Renal cortical epithelial cell (primary cell): ENCODE measurements at regions not wholly inside any gene's neighbourhood (a gene's known extent, or its start where the extent isn't known, plus 50 kb on each side); places are given as distances from the start of the nearest gene placed in this dataset.

ENCODE experiments used
- DNase-seq: peaks from one replicate; pipeline ENCODE4 v3.0.0-alpha.2; 2011; ENCODE audit warnings: low read depth

- peak; percentile 25 for DNase-seq
Observed at GRCh38 chr13:80463673-80464352, 122.9 kb upstream of the SPRY2 start.

DNA sequence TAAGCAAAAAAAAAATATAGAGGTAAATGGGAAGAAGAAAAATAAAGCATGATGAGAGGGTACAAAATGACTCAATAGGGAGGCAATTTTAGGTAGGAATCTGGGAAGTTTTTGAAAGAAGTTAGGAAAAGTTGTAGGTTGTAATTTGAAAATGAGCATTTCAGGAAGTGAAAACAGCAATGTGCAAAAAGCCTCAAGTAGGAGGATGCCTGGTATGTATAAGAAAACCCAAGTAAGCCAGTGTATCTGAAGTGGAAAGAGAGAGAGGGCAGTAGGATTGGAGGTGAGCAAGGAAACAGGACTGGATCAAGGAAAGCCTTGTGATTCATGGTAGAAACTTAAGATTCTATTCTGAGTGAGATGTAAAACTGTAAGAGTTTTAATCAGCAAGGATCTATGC, 121.6 kb upstream of the SPRY2 start:
- no peak for DNase-seq

DNA sequence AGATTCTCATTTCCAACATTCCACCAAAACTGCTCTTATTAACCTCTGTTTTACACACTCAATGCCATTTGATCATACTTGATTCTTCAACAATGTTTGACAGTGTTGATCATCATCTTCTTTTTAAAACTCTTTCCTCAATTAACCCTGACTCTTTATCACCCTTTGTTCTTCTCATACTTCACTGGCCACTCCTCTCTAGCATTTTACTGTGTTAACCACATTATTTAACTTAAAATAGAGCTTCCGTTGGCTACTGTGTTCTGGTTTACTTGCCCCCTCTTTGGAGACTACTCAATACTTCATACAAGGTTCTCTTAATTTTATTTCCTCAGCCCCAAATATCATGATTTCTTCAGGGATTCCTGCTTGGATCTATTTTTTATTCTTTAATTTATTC, 121.1 kb upstream of the SPRY2 start:
- no peak for DNase-seq

DNA sequence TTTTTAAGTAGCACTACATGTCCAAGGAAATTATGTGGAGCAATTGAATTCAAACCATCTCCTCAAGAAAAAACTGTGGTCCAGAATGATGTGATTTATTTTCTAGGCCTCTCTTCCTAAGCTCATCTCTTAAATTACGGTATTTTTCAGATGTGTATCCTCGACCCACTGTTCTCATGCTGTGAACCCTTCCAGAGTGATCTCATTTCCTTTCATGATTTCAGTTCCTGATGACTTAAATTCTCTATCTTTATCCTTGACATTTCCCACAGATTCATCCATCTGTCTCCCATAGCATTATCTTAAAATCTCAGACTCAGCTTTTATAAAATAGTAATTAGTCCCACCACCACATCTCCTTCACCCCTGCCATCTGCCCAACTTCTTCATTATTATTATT, 117.6 kb upstream of the SPRY2 start:
- DNase-seq, result no peak

DNA sequence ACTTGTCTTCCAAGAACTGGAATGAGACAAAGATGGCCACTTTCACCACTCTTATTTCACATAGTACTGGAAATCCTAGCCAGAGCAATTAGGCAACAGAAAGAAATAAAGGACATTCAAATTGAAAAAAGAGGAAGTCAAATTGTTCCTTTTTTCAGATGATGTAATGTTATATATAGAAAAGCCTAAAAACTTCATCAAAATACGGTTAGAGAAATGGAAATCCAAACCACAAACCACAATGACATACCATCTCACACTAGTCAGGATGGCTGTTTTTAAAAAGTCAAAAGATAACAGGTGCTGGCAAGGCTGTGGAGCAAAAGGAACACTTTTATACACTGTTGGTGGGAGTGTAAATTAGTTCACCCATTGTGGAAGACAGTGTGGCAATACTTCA, 113.3 kb upstream of the SPRY2 start:
- DNase-seq, result peak; percentile 22

GRCh38 chr13:80452279-80452678, 111.4 kb upstream of the SPRY2 start:
- DNase-seq, result no peak

- DNase-seq, result no peak
Observed at GRCh38 chr13:80451641-80452040, 110.7 kb upstream of the SPRY2 start.

DNA sequence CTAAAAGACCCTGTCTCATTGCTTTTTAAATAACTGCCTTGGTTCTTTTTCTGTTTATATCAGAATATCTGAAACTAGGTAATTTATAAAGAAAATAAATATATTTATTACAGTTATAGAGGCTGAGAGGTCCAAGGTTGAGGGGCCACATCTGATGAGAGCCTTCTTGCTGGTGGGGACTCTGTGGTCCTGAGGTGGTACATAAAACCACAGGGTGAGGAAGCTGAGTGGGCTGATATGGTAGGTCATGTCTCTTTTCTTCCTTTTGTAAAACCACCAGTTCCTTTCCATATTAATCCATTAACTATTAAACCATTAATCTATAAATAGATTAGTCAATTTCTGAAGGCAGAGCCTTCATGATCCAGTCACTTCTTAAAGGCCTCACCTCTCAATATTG, 109.5 kb upstream of the SPRY2 start:
- no peak for DNase-seq

DNA sequence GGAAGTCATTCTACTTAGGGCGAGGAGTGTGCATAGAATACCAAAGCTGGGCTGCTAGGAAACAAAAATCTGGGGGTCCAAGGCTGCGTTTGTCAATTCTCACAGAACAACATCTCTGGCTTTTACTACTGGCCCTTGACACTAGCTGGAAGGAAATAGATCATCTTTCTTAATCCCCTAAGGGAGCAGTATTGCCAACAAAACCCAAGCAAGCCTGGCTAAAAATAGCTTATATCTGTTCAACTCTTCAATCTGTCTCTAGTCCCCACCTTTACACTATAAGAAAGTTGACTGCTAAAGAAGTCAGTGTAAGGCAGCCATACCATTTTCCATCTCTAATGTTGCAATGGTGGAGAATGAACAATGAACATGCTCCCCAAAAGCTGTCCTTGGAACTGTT, 107.8 kb upstream of the SPRY2 start:
- no peak for DNase-seq

DNA sequence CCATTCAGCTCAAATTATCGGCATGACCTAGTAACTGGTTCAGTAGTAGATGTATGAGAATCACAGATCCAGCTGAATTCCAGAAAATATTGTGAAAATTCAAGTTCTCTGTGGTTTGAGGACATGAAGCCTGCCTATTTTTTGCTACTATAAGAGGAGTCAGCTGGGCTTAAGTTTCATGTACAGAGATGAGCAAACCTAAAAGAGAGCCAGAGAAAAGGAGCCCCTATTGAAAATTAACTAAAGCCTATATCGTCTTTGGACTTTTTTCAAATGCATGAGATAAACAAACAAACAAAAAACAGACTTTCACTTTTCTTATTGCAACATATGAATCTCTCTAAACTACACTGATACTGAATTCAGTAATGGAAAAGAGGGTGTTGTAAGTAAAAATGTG, 106.8 kb upstream of the SPRY2 start:
- DNase-seq, result no peak

DNA sequence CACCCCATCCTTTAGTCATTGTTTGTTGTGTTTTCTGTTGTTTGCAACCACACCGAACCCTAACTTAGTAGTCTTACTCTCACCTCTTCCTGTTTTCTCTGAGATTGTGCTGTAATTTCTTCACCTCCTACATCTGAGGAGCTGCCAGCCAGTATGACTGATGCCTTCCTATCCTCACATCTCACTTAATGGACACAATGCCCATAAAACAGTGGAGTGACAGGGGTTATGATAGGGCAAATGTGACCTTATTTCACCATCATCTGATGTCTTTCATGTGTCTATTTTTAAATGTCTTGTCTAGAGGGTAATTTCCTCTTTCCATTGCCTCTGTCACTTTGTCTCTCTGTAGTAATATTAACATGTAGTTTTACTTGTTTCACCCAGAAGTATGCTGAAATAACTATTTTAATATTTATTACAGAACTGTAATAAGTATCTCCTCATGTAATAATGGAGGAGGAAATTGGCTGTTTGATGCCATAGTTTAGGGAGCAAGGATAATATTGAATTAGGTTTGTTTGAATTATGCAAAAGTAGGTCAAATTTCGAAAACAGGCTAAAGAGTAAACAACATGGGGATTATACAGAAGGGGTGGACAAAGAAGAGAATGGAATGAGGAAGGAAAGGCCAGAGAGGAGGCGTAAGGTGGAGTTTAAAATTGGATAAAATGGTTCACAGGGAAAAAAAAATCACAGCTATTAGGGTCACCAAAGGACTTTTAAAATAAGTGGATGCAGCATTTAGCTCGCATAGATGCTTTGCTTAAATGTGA, 103.5 kb upstream of the SPRY2 start:
- no peak for DNase-seq

DNA sequence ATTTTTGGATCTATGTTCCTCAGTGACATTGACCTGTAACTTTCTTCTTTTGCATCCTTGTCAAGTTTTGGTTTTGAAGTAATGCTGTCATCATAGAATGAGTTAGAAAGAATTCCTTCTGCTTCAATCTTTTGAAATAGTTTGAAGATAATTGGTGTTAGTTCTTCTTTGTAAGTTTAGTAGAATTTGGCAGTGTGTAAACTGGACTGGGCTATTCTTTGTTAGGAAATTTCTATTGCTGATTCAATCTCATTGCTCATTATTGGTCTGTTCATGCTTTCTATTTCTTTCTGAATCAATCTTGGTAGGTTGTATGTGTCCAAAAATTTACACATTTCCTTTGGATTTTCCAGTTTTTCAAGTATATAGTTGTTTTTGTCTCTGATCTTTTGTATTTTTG, 101.7 kb upstream of the SPRY2 start:
- no peak for DNase-seq

GRCh38 chr13:80441968-80442367, 101.0 kb upstream of the SPRY2 start:
- no peak for DNase-seq

GRCh38 chr13:80438521-80438920, 97.6 kb upstream of the SPRY2 start:
- DNase-seq, result no peak

DNA sequence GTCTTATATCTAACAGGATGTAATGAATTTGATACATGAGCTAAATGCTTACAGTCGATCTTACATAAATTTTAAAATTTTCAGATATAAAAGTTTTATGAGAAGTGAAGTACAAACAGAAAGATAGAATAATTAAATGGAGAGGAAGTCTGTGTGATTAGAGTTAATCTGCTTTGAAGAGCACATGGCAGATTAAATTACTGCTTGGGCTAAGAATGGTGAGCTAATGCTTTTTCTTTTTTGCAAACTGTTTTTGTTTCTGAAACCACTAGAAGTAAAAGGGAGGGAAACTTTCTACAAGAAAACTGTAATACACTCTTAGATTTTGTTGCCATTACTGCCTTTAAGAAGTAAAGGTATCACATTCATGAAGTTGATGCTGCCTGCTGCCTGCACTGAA, 96.3 kb upstream of the SPRY2 start:
- DNase-seq, result no peak

DNA sequence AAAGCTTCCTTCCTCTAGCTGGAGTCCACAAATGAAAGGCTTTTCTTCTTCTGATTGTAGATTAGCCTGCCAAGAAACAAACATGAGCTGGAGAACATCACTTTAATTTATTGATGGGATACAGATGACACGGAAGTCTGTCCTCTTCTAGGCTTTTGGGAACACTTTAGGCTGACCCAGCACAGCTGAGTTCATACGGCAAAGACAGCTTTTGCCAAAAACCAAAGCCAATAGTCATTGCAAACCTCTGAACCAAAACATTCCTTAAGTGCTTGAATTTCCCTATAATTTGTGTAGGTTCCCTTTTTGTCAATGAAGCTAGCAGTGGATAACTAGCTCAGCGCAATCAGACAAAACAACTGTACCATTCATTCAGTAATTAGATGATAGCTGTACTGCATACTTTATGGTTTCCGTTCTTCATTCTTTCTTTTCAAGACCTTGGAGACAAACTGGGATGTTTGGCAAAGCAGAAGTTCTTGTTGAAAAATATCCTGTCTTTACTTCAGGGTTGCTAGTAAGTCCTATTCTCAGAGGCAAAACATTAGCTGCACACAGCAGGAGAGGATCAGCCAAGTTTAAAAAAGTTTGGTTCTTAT, 95.7 kb upstream of the SPRY2 start:
- DNase-seq, result no peak

DNA sequence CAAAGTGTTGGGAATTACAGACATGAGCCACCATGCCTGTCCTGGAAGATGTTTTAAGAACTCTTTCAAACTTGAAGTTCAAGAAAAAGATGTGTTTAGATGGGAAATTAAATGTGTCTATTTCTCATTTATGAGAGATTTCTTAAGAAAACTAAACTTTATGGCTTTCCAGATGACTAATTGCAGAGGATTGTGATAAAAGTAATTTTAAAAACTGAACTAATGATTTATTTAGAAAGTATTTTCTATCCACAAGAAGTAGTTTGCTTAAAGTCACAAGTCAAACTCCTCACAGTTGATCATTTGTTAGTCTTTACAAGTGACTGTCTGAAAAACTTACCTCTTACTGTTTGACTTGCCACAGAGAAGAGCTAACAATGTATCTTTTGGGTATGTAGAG, 89.6 kb upstream of the SPRY2 start:
- peak; percentile 3 for DNase-seq

GRCh38 chr13:80428349-80429096, 87.6 kb upstream of the SPRY2 start:
- DNase-seq, result no peak

DNA sequence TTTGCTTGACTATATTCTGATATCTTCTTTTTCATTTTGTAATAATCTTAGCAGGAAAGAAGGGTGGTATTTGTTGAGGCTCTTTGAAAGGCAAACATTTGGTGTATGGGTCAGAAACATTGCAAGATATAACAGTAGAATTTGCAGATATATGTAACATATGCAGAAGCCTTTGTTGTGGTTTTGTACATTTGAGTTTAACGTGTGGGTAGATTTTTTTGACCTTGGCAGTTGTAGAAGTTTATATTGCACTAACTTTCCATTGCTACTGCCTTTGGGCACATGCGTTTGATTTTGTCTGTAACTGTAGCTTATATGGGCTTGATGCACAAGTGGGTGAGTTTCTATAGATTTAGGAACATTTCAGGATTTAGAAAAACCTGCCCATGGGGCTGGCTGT, 78.5 kb upstream of the SPRY2 start:
- no peak for DNase-seq

GRCh38 chr13:80413611-80414010, 72.7 kb upstream of the SPRY2 start:
- DNase-seq, result no peak

GRCh38 chr13:80408270-80408669, 67.3 kb upstream of the SPRY2 start:
- no peak for DNase-seq

DNA sequence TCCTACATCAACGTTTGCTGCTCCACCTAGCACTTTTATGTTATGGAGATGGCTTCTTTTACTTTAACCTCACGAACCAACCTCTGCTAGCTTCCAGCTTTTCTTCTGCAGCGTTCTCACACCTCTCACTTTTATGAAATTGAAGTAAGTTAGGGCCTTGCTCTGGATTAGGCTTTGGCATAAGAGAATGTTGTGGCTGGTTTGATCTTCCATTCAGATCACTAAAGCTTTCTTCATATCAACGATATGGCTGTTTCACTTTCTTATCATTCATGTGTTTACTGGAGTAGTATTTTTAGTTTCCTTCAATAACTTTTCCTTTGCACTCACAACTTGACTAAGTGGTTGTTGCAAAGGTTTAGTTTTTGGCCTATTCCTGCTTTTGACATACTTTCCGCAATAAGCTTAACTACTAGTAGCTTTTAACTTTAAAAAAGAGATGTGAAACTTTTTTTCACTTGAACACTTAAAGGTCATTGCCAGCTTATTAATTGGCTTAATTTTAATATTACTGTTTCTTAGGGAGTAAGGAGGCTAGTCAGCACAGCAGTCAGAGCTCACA, 60.0 kb upstream of the SPRY2 start:
- no peak for DNase-seq
